Suprapubic skin (tissue), 4 donors: ENCODE measurements at regions not wholly inside any gene's neighbourhood (a gene's known extent, or its start where the extent isn't known, plus 50 kb on each side); places are given as distances from the start of the nearest gene placed in this dataset.

Source experiments
- EP300 ChIP-seq: sonication (generic); formaldehyde crosslinking; IDR thresholded peaks from one replicate; pipeline ENCODE4 v1.6.1; 2017; ENCODE audit warnings: antibody characterized with exemption
- POLR2AphosphoS5 ChIP-seq, 3 donors: sonication (generic); formaldehyde crosslinking; IDR thresholded peaks; one replicate each; pipeline ENCODE4 v1.6.1; 2017; ENCODE audit warnings: antibody characterized with exemption in 3 of 3
- TF ChIP-seq, protein P1 (sequence below), 2 donors: fragments of 200-600 bp in 1 of 2; fragments of 450-650 bp in 1 of 2; sonication (generic) in 1 of 2; IDR thresholded peaks; one replicate each; pipeline ENCODE4 v1.5.1; 2016 to 2019; ENCODE audit warnings: antibody characterized with exemption in 2 of 2, mild to moderate bottlenecking in 1 of 2, moderate library complexity in 1 of 2

DNA sequence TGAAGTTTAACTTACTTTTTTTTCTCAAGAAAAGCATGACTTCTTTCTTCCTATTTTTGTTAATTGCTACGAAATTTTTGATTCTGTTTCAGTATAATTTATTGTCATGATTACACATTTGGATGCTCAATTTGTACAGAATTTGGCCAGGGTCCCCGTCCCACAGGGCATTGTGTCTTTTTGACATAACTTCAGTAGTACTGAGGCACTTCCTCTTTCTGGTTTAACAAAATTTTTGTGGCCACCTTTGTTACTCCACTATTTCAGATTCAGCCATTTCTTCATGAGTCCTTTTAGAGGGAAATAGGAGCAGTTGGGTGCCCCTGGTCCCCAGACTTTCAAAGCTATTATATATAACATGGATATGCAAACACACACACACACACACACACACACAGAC, 1248.7 kb downstream of the PCDH7 start:
- TF ChIP-seq POLR2AphosphoS5 (IDR thresholded peaks at IDR 0.05) (no peak), EP300 (no peak)
- TF ChIP-seq, protein P1, sequence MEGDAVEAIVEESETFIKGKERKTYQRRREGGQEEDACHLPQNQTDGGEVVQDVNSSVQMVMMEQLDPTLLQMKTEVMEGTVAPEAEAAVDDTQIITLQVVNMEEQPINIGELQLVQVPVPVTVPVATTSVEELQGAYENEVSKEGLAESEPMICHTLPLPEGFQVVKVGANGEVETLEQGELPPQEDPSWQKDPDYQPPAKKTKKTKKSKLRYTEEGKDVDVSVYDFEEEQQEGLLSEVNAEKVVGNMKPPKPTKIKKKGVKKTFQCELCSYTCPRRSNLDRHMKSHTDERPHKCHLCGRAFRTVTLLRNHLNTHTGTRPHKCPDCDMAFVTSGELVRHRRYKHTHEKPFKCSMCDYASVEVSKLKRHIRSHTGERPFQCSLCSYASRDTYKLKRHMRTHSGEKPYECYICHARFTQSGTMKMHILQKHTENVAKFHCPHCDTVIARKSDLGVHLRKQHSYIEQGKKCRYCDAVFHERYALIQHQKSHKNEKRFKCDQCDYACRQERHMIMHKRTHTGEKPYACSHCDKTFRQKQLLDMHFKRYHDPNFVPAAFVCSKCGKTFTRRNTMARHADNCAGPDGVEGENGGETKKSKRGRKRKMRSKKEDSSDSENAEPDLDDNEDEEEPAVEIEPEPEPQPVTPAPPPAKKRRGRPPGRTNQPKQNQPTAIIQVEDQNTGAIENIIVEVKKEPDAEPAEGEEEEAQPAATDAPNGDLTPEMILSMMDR (IDR thresholded peaks at IDR 0.05): no peak
